Psoas muscle (tissue), 7 donors: ENCODE measurements at regions not wholly inside any gene's neighbourhood (a gene's known extent, or its start where the extent isn't known, plus 50 kb on each side); places are given as distances from the start of the nearest gene placed in this dataset.

Experiments used
- ATAC-seq, 4 donors: fragments of 200-7000 bp; cut with Tn5 transposase; one replicate each; pipeline ENCODE4 v1.9.1; 2020; ENCODE audit warnings: moderate library complexity in 3 of 4, mild to moderate bottlenecking in 2 of 4
- DNase-seq, 2 donors: peaks; one replicate each; pipeline ENCODE4 v3.0.0-alpha.2; 2020
- H3K27ac ChIP-seq: fragments of 200-600 bp; one replicate; pipeline ENCODE4 v1.8.0; 2022
- H3K27me3 ChIP-seq, 3 donors: fragments of 200-600 bp in 1 of 3; one replicate each; pipeline versions ENCODE4 v1.6.1 to v1.8.0; 2013 to 2022; ENCODE audit warnings: low read length in 2 of 3, mild to moderate bottlenecking in 2 of 3, moderate library complexity in 1 of 3; ENCODE audit not compliant: insufficient read depth in 3 of 3
- H3K36me3 ChIP-seq, 2 donors: fragments of 200-600 bp in 1 of 2; one replicate each; pipeline versions ENCODE4 v1.6.1 to v1.8.0; 2013 to 2022; ENCODE audit warnings: low read depth in 1 of 2, mild to moderate bottlenecking in 1 of 2, moderate library complexity in 1 of 2; ENCODE audit not compliant: insufficient read depth in 1 of 2
- H3K4me1 ChIP-seq: fragments of 200-600 bp; one replicate; pipeline ENCODE4 v1.8.0; 2022
- H3K4me3 ChIP-seq: fragments of 200-600 bp; one replicate; pipeline ENCODE4 v1.8.0; 2022; ENCODE audit warnings: mild to moderate bottlenecking
- H3K9me3 ChIP-seq: fragments of 200-600 bp; one replicate; pipeline ENCODE4 v1.8.0; 2022
- CTCF ChIP-seq: fragments of 200-600 bp; IDR thresholded peaks from one replicate; pipeline ENCODE4 v1.8.0; 2022; ENCODE audit warnings: antibody characterized with exemption
- WGBS, 3 donors: extraction: QIAGEN DNeasy Blood & Tissue Kit; methylation state at CpG; one replicate each; pipeline versions ENCODE4 v1.1.6 to v1.1.7; 2013; 5-methylcytosine and 5-hydroxymethylcytosine counted together
- intact Hi-C, 2 donors: fragments of 100-400 bp; cut with DNase I; formaldehyde crosslinking; loops; one replicate each; pipeline versions ENCODE4 v1.11.0 to v1.14.2; 2022
- donor health status: healthy with polysubstance abuse.
- donor health status: DM: no; HTN: no; CAD: no; lungs with moderate emphysema.
- donor health status: Bipolar disorder and iron deficiency.
- donor health status: healthy.
- donor health status: DM: yes; HTN: yes; CAD: no.
- donor health status: DM: no; HTN: no; CAD: no.
- donor health status: DM: yes; HTN: yes; CAD: no.

- TF ChIP-seq CTCF, result no peak
- Histone ChIP-seq H3K4me1 (no peaks in the 10 kb centered on the region), H3K4me3 (no peak overlapping the region), H3K27ac (no peak overlapping the region), H3K36me3 (no peaks in the 10 kb centered on the region), H3K27me3 (no peaks in the 10 kb centered on the region), H3K9me3 (no peaks in the 10 kb centered on the region)
- intact Hi-C loops, result no loop called here
- 76 to 89% (median 79%) methylated on average over 2 of the region's 2 CpGs for WGBS, 3 donors
- DNase-seq, result no peak
- no peak for ATAC-seq
These were observed 1246.4 kb upstream of the CDH9 start for GRCh38 chr5:28284788-28285187.

- no peak overlapping the region for H3K4me3 ChIP-seq
- H3K27me3 ChIP-seq, result no peaks in the 10 kb centered on the region
- no peak for ATAC-seq
- no peak overlapping the region for H3K27ac ChIP-seq
- intact Hi-C loops, result no loop called here
- WGBS, 3 donors, result 54 to 67% (median 65%) methylated on average over 3 of the region's 3 CpGs
- H3K4me1 ChIP-seq, result no peaks in the 10 kb centered on the region
- H3K36me3 ChIP-seq, result no peaks in the 10 kb centered on the region
- H3K9me3 ChIP-seq, result no peaks in the 10 kb centered on the region
- TF ChIP-seq CTCF, result no peak
- DNase-seq, result no peak
These were observed 1243.0 kb upstream of the CDH9 start for GRCh38 chr5:28281351-28281750.

DNA sequence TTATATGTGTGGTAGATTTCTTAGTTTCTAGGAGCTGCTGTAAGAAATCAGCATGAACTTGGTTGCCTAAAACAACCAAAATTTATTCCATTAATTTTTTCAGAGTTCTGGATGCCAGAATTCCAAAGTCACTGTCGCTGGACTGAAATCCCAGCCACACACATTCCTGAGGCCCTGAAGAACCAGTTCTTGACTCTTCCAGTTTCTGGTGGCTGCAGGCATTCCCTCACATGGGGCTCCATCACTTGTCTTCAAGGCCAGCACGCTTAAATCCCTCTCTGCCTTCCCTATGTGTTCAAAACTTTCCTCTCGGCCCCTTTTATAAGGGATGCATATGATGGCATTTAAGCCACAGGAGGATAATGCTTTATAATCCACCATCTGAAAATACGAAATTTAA, 1237.5 kb upstream of the CDH9 start:
- ATAC-seq (no peak), DNase-seq (no peak)
- TF ChIP-seq CTCF, result no peak

GRCh38 chr5:28269978-28270377, 1231.6 kb upstream of the CDH9 start:
- Histone ChIP-seq H3K27ac (no peak overlapping the region), H3K4me1 (no peaks in the 10 kb centered on the region), H3K9me3 (no peaks in the 10 kb centered on the region), H3K36me3 (no peaks in the 10 kb centered on the region), H3K4me3 (no peak overlapping the region), H3K27me3 (no peaks in the 10 kb centered on the region)
- intact Hi-C loops, result no loop called here
- TF ChIP-seq CTCF, result no peak
- WGBS, 3 donors, result 70 to 76% (median 76%) methylated on average over 5 of the region's 5 CpGs
- ATAC-seq (no peak), DNase-seq (no peak)

More for the DNA sequence above, 1237.5 kb upstream of the CDH9 start:
- intact Hi-C loops, result no loop called here
- H3K4me3 ChIP-seq, result no peak overlapping the region
- H3K36me3 ChIP-seq, result no peaks in the 10 kb centered on the region
- H3K27ac ChIP-seq, result no peak overlapping the region
- no peaks in the 10 kb centered on the region for H3K27me3 ChIP-seq
- H3K9me3 ChIP-seq, result no peaks in the 10 kb centered on the region
- WGBS, 3 donors, result 59 to 66% (median 62%) methylated on average over 4 of the region's 4 CpGs
- no peaks in the 10 kb centered on the region for H3K4me1 ChIP-seq

- intact Hi-C loops, result no loop called here
- WGBS, 3 donors, result 67 to 73% (median 67%) methylated on average over 2 of the region's 2 CpGs
- Histone ChIP-seq H3K36me3 (no peaks in the 10 kb centered on the region), H3K4me3 (no peak overlapping the region), H3K9me3 (no peaks in the 10 kb centered on the region), H3K27ac (no peak overlapping the region), H3K27me3 (no peaks in the 10 kb centered on the region), H3K4me1 (no peaks in the 10 kb centered on the region)
- no peak for DNase-seq
- ATAC-seq, result no peak
- TF ChIP-seq CTCF, result no peak
These were observed 1227.5 kb upstream of the CDH9 start for GRCh38 chr5:28265877-28266276.
